Activated CD4-positive, alpha-beta T cell treated with anti-CD3 and anti-CD28 coated beads, Interleukin-2, amount 10 ng/mL, durations not matched to agents 24 days and 14 days (primary cell): ENCODE measurements at regions not wholly inside any gene's neighbourhood (a gene's known extent, or its start where the extent isn't known, plus 50 kb on each side); places are given as distances from the start of the nearest gene placed in this dataset.

Experiments
- DNase-seq: peaks from one replicate; pipeline ENCODE4 v3.0.0; 2022
- H3K27ac Mint-ChIP-seq: one replicate; pipeline ENCODE4 v1.8.0; 2022; ENCODE audit warnings: mild to moderate bottlenecking, mixed read lengths
- H3K27me3 Mint-ChIP-seq: one replicate; pipeline ENCODE4 v1.8.0; 2022; ENCODE audit warnings: mixed read lengths
- H3K36me3 Mint-ChIP-seq: one replicate; pipeline ENCODE4 v1.8.0; 2022; ENCODE audit warnings: low read depth, mild to moderate bottlenecking, mixed read lengths
- H3K4me1 Mint-ChIP-seq: one replicate; pipeline ENCODE4 v1.8.0; 2021; ENCODE audit warnings: mixed read lengths
- H3K4me3 Mint-ChIP-seq: one replicate; pipeline ENCODE4 v1.8.0; 2022; ENCODE audit warnings: mild to moderate bottlenecking, moderate library complexity, mixed read lengths
- H3K9me3 Mint-ChIP-seq: one replicate; pipeline ENCODE4 v1.8.0; 2021; ENCODE audit warnings: mixed read lengths
- intact Hi-C: fragments of 100-400 bp; cut with micrococcal nuclease; formaldehyde crosslinking; loops from one replicate; pipeline ENCODE4 v1.15.1; 2023

DNA sequence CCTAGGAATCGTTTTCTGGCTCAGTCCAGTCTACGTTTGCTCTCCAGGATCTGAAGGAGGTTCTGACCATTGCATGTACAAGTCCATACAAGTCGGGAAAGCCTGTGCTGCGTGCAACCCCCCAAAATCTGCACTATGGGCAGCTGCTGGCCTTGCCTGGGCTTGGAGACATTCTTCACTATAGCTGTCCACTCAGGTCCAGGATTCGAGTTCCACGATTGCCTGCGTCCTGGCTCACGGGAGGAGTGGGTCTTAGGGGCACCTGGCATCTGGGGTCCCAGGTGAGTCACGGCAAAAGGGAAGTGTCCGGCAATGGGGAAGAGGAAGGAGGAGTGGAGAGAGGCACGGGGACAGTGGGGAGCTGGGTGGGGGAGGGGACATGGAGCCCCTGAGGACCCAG is 563.0 kb downstream of the BRD1 start:
- H3K4me1 Mint-ChIP-seq = no peaks in the 10 kb centered on the region
- H3K27me3 Mint-ChIP-seq = peaks cover 8% of the 10 kb centered on the region
- H3K27ac Mint-ChIP-seq = no peak overlapping the region
- no peaks in the 10 kb centered on the region for H3K9me3 Mint-ChIP-seq
- no peak overlapping the region for H3K4me3 Mint-ChIP-seq
- no peak for DNase-seq
- H3K36me3 Mint-ChIP-seq = no peaks in the 10 kb centered on the region
- intact Hi-C loops = no loop called here

DNA sequence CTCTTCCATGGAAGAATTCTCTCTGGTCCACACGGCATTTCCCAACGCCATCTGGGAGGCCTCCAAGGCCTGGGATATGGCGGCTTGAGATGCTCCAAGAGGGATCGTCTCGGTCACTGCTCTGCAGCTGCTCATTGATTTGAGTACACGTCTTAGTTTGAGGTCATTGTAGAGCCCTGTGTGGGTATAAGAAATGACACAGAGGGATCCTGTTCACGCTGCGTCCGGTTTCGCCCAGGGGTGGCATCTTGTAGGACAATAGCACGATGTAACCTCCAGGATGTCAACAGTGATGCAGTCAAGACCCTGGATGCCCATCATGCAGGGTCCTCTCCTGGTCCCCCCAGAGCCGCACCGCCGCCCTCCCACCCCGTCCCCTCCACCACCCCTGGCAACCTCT is 564.6 kb downstream of the BRD1 start:
- Mint-ChIP-seq H3K9me3 (no peaks in the 10 kb centered on the region), H3K4me1 (no peaks in the 10 kb centered on the region), H3K27me3 (peaks cover under 1% of the 10 kb centered on the region), H3K36me3 (no peaks in the 10 kb centered on the region), H3K27ac (no peak overlapping the region), H3K4me3 (no peak overlapping the region)
- DNase-seq = no peak
- intact Hi-C loops = no loop called here

DNA sequence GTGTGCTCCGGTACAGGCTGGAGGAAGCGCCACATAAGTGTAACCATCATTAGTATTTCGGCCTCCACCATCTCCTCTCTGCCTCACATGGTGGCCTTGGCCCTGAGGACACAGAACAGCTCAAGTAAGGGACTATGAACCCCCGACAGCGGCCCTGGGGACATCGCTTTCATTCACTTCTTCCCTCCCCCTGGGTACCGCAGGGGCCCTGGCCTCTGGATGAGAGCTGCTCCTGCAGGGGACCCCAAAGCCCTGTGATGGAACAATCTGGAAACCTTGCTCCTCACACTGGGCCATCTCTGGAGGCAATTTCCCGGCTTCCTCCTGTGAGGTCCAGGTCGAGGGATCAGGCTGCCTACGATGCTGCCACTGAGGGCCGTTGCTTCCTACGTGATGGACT is 565.5 kb downstream of the BRD1 start:
- no peaks in the 10 kb centered on the region for H3K36me3 Mint-ChIP-seq
- intact Hi-C loops = no loop called here
- no peak overlapping the region for H3K4me3 Mint-ChIP-seq
- no peak overlapping the region for H3K27ac Mint-ChIP-seq
- H3K27me3 Mint-ChIP-seq = no peaks in the 10 kb centered on the region
- DNase-seq = no peak
- H3K4me1 Mint-ChIP-seq = no peaks in the 10 kb centered on the region
- no peaks in the 10 kb centered on the region for H3K9me3 Mint-ChIP-seq

DNA sequence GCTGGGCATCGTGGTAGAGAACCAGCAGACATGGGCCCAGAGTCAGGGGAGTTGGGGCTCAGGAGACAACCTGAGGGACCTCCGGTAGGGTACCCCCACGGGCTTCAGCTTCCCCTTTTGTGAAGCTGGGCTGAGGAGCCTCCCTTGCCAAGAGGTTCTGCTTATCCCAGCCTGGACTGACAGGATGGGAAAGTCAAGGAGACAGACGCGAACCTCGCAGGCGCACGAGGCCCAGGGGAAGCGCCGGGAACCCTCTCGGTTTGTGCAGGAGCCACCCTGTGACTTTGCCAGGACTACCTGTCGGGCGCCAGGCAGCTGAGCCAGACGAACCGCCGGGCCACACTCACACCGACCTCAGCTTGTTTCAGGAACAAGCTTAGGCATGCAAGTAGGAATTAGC is 566.1 kb downstream of the BRD1 start:
- H3K4me1 Mint-ChIP-seq = no peaks in the 10 kb centered on the region
- no peak for DNase-seq
- intact Hi-C loops = no loop called here
- H3K36me3 Mint-ChIP-seq = no peaks in the 10 kb centered on the region
- no peaks in the 10 kb centered on the region for H3K27me3 Mint-ChIP-seq
- no peak overlapping the region for H3K4me3 Mint-ChIP-seq
- H3K27ac Mint-ChIP-seq = no peak overlapping the region
- no peaks in the 10 kb centered on the region for H3K9me3 Mint-ChIP-seq

DNA sequence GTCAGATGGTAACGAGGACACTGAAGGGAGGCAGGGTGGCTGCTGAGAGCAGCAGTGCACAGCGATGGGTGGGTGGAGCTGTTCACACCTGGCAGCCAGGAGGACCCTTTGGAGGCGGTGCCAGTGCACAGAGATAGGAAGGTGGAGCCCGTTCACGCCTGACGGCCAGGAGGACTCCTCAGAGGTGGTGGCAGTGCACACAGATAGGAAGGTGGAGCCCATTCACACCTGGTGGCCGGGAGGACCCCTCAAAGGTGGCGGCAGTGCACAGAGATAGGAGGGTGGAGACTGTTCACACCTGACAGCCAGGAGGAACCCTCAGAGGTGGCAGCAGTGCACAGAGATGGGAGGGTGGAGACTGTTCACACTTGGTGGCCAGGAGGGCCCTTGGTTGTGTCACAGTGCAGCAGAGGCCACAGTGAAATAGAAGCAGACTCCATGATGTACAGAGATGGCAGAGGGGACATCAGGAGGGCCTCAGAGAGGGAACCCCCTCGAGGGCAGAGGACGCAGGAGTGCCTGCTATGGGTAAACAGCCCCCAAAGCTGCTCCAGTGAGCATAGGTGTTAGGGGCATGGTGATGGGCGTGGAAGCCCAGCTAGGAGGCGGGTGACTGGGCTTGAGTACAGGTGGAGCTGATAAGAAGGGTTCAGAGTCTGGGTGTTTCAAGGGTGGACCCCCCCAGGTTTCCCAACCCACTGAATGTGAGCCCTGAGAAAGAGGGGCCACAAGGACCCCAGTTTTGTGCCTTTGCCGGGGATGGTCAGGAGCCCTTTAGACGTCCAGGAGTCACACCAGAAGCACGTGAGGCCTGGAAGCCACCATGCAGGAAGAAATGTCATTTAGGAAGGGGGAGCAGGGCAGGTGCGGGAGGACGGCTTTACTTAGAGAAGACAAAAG is 566.7 kb downstream of the BRD1 start:
- Mint-ChIP-seq H3K27ac (no peak overlapping the region), H3K27me3 (no peaks in the 10 kb centered on the region), H3K4me3 (no peak overlapping the region), H3K9me3 (no peaks in the 10 kb centered on the region), H3K4me1 (no peaks in the 10 kb centered on the region), H3K36me3 (no peaks in the 10 kb centered on the region)
- no peak for DNase-seq
- intact Hi-C loops = no loop called here

DNA sequence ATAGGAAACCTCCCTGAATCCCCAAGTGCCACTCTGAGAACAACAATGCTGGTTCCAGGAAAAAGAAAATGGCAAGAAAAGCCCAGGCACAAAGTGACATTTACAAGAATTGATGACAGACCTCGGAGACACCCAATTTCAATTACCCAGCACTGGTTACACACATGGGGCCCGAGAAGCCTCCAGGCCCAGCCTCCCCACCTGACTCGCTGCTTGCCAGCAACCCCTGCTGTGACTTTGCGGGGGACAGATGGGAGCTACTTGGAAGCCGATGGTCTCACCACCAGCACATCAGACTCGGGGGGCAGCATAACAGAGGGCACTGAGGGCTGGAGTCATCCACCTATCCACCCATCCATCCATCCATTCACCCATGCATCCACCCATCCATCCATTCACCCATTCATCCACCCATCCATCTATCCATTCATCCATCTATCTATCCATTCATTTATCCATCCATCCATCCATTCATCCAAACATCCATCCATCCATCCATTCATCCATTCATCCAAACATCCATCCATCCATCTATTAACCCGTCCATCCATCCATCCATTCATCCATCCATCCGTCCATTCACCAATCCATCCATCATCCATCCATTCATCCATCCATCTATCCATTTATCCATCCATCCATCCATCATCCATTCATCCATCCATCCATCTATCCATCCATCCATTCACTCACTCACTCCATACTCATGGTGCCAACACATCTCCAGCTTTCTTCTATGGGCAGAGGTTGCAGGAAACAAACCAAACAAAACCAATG is 567.6 kb downstream of the BRD1 start:
- DNase-seq = no peak
- H3K27me3 Mint-ChIP-seq = no peaks in the 10 kb centered on the region
- H3K9me3 Mint-ChIP-seq = no peaks in the 10 kb centered on the region
- intact Hi-C loops = no loop called here
- no peak overlapping the region for H3K27ac Mint-ChIP-seq
- no peaks in the 10 kb centered on the region for H3K36me3 Mint-ChIP-seq
- no peak overlapping the region for H3K4me3 Mint-ChIP-seq
- H3K4me1 Mint-ChIP-seq = no peaks in the 10 kb centered on the region

DNA sequence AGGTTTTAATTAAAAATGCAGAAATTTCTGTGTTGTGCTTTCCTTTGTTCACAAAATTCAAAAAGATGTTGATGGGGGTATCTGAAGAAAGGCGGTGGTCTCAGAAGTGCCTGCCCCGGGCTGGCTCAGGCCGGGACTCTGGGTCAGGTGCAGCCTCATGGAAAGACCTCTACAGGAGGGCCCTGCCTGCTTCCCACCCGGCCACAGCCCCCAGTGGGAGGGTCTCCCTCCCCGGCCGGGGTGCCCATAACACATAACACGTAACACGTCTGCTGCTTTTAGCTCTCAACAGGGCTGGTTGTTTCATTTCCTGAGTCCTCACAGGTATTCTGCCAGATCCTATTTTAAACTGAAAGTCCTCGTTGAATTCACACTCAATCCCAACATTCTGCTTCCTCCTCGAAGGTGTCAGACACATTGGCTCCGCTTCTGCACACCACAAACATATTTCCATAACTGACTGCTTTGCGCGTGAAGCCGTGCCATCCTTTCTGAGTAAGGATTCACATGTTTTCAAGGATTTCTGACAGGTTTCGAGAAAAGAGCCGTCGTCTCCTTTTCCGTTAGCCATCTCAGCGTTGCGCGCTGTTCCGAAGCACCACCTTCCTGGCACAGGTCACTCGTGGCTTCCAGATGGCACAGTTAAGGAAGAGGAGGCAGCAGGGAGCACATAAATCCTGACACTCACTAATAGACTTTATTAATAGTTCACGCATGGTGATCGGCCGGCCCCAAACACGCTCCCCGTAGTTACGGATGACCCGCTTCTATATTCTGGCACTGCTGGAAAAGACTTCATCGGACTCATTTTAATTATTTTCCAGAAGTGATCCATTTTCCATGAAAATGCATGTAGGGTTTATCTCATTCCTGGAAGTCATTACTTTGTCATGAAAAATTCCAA is 569.3 kb downstream of the BRD1 start:
- no peak overlapping the region for H3K27ac Mint-ChIP-seq
- intact Hi-C loops = no loop called here
- no peak overlapping the region for H3K4me3 Mint-ChIP-seq
- no peaks in the 10 kb centered on the region for H3K4me1 Mint-ChIP-seq
- H3K9me3 Mint-ChIP-seq = no peaks in the 10 kb centered on the region
- H3K27me3 Mint-ChIP-seq = no peaks in the 10 kb centered on the region
- DNase-seq = no peak
- H3K36me3 Mint-ChIP-seq = no peaks in the 10 kb centered on the region

DNA sequence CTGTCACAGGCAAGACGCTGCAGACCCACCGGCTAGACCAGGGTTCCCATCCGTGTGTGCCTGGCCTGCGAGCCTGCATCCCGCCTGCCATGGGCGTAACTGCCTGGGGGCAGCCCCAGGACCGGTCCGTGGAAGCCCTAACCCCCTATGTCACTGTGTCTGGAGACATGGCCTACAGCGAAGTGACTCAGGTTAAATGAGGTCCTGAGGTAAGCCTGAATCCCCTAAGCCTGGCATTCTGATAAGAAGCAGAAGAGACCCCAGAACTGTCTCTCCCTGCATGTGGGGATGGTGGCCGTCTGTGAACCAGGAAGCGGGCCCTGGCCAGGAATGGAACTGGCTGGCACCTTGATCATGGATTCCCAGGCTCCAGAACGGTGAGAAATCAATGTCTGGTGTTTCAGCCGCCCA is 570.1 kb downstream of the BRD1 start:
- H3K27ac Mint-ChIP-seq = no peak overlapping the region
- no peak for DNase-seq
- H3K9me3 Mint-ChIP-seq = no peaks in the 10 kb centered on the region
- H3K27me3 Mint-ChIP-seq = no peaks in the 10 kb centered on the region
- no peak overlapping the region for H3K4me3 Mint-ChIP-seq
- intact Hi-C loops = no loop called here
- no peaks in the 10 kb centered on the region for H3K4me1 Mint-ChIP-seq
- no peaks in the 10 kb centered on the region for H3K36me3 Mint-ChIP-seq

DNA sequence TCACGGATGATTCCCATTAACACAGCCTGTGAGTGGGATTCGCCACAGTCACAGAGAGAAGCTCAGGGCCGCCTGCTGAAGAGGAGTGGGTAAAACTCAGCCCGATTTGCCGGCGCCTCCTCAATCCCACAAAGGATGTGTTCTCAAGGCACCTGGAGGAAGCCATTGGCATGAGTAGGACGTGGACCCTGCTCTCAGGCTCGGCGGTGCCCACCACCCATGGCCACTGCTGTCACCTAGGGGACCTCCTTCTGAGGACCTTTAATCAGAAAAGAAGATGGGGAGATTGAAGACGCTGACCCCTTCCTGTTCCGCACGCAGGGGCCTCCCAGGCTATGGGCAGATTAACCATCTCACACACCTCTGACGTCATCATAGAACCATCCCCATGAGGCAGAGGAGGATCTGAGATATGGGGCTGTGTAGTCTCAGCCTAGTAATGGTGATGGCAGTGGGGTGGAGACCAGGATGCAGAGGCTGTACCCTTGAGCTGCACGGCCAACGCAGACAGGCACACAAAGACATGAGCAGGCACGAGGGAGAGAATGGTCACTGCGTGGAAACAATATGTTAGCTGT is 571.8 kb downstream of the BRD1 start:
- H3K36me3 Mint-ChIP-seq = no peaks in the 10 kb centered on the region
- no peaks in the 10 kb centered on the region for H3K27me3 Mint-ChIP-seq
- no peaks in the 10 kb centered on the region for H3K4me1 Mint-ChIP-seq
- H3K4me3 Mint-ChIP-seq = no peak overlapping the region
- H3K9me3 Mint-ChIP-seq = no peaks in the 10 kb centered on the region
- intact Hi-C loops = no loop called here
- no peak overlapping the region for H3K27ac Mint-ChIP-seq
- no peak for DNase-seq

DNA sequence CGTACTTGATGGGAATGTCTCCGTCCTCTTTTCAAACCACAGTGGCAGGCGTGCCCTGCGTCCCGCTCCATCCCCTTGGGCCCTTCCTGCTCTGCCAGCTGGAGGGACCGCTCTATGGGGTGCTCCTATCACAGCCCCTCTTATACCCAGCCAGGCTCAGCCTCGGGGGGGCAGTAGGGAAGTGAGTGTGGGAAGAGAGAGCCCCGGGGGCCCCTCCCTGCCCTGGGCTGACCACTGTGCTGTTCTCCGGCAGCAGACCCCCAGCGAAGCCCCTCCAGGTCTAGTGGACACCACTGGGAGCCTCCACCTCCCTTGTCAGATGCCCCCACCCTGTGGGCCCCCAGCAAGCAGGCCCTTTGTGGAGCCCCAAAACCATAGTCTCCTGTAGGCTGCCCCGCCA is 572.5 kb downstream of the BRD1 start:
- Mint-ChIP-seq H3K27ac (no peak overlapping the region), H3K4me1 (no peaks in the 10 kb centered on the region), H3K4me3 (no peak overlapping the region), H3K9me3 (no peaks in the 10 kb centered on the region), H3K36me3 (no peaks in the 10 kb centered on the region), H3K27me3 (no peaks in the 10 kb centered on the region)
- intact Hi-C loops = no loop called here
- DNase-seq = no peak

DNA sequence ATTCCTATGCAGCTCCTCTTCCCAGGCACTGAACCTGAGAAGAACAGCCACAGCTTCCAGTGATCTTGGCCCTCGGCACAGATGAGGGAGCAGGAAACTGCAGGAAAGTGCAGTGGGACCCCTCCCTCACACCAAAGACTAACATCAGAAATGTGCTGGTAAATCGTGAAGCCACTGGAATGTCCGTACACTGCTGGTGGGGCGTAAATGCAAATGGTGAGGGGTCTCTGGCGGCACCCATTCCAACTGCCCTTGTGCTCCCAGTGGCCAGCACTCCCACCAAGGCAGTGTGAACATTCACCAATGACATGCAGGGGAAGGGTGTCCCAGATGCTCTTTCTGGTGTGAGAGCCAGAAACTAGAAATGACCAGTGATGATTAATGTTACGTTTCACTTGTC is 574.0 kb downstream of the BRD1 start:
- Mint-ChIP-seq H3K9me3 (no peaks in the 10 kb centered on the region), H3K4me3 (no peak overlapping the region), H3K4me1 (no peaks in the 10 kb centered on the region), H3K36me3 (no peaks in the 10 kb centered on the region), H3K27me3 (no peaks in the 10 kb centered on the region), H3K27ac (no peak overlapping the region)
- DNase-seq = no peak
- intact Hi-C loops = no loop called here

DNA sequence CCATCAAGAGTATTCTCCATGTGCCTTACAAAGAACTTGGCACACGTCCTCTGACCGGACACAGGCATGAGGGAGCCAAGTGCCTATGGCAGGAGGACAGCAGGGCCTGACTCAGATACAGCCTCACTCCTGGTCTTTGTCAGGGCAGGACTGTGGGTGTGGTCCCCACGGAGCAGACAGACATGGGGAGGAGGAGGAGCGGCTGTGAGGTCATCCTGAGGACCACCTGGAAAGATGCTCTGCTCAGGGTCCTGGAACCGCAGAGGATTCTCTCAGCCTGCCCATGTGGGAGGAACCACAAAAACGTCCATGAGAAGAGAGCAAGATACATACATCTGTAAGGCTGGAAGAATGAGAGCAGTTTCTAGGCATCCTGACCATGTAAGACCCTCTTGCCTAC is 576.3 kb downstream of the BRD1 start:
- H3K36me3 Mint-ChIP-seq = no peaks in the 10 kb centered on the region
- no peaks in the 10 kb centered on the region for H3K27me3 Mint-ChIP-seq
- H3K9me3 Mint-ChIP-seq = no peaks in the 10 kb centered on the region
- no peak overlapping the region for H3K4me3 Mint-ChIP-seq
- intact Hi-C loops = no loop called here
- H3K4me1 Mint-ChIP-seq = no peaks in the 10 kb centered on the region
- DNase-seq = no peak
- no peak overlapping the region for H3K27ac Mint-ChIP-seq

DNA sequence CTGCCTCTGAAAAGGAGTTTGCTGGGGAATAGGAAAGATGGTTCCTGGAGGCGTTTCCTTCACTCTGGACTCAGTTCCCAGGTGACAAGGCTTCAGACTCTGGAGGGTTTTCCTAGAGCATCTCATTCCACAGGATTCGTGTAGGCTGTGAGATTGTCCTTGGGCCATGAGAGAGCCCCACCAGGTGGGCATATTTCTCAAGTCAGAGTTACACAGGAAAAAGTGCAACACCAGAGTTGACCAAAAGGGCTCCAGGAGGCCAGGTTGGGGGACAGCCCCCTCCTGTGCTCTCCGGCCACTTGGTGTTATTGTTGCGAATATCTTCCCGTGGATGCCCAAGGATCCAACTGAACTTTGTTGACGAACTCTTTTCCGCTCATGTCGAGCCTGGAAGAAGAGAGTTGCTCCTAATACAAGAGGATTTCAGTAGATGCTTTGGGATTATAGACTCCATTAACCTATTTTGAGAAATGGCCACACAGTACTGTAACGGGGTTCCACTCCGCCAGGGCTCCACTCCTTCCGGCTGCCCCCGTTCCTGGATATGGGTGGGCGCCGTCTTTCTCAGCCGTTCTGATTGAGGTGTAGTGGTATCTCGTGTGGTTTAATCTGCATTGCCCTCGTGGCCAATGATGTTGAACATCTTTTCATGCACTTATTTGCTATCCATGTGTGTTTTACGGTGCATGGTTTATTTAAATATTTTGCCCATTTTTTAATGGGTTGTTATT is 580.3 kb downstream of the BRD1 start:
- DNase-seq = no peak
- no peak overlapping the region for H3K27ac Mint-ChIP-seq
- H3K9me3 Mint-ChIP-seq = no peaks in the 10 kb centered on the region
- H3K4me1 Mint-ChIP-seq = no peaks in the 10 kb centered on the region
- H3K27me3 Mint-ChIP-seq = no peaks in the 10 kb centered on the region
- no peak overlapping the region for H3K4me3 Mint-ChIP-seq
- H3K36me3 Mint-ChIP-seq = no peaks in the 10 kb centered on the region
- intact Hi-C loops = no loop called here
